Smooth muscle cell (in vitro differentiated cells): ENCODE measurements at regions not wholly inside any gene's neighbourhood (a gene's known extent, or its start where the extent isn't known, plus 50 kb on each side); places are given as distances from the start of the nearest gene placed in this dataset.

Experiments used
- DNase-seq: peaks from one replicate; lab custom pipeline; 2025; ENCODE audit not compliant: unreplicated experiment; lab: John Stamatoyannopoulos, UW
- H2AFZ ChIP-seq: fragments of 200-600 bp; sonication (generic); 2 replicates; pipeline ENCODE4 v1.6.0; 2016; ENCODE audit warnings: antibody characterized with exemption, low read depth, mild to moderate bottlenecking
- H3F3A ChIP-seq: fragments of 200-600 bp; sonication (generic); 2 replicates; pipeline ENCODE4 v1.6.0; 2017; ENCODE audit warnings: antibody characterized with exemption, low read depth
- H3K27ac ChIP-seq: fragments of 200-600 bp; sonication (generic); 2 replicates; pipeline ENCODE4 v1.5.1; 2016; ENCODE audit warnings: low read depth, mild to moderate bottlenecking
- H3K27me3 ChIP-seq: fragments of 200-600 bp; sonication (generic); 2 replicates; pipeline ENCODE4 v1.6.1; 2016; ENCODE audit warnings: low read depth, mild to moderate bottlenecking
- H3K36me3 ChIP-seq: fragments of 200-600 bp; sonication (generic); 2 replicates; pipeline ENCODE4 v1.5.1; 2016; ENCODE audit warnings: low read depth
- H3K4me1 ChIP-seq: fragments of 200-600 bp; sonication (generic); 2 replicates; pipeline ENCODE4 v1.5.1; 2016; ENCODE audit warnings: low read depth
- H3K4me2 ChIP-seq: fragments of 200-600 bp; sonication (generic); 2 replicates; pipeline ENCODE4 v1.6.0; 2016; ENCODE audit warnings: mild to moderate bottlenecking
- H3K4me3 ChIP-seq: fragments of 200-600 bp; sonication (generic); 2 replicates; pipeline ENCODE4 v1.5.1; 2016; ENCODE audit warnings: mild to moderate bottlenecking
- H3K79me2 ChIP-seq: fragments of 200-600 bp; sonication (generic); 2 replicates; pipeline ENCODE4 v1.6.0; 2016; ENCODE audit warnings: low read depth, mild to moderate bottlenecking
- H3K9ac ChIP-seq: fragments of 200-600 bp; sonication (generic); 2 replicates; pipeline ENCODE4 v1.6.0; 2016; ENCODE audit warnings: low read depth
- H3K9me3 ChIP-seq: fragments of 200-600 bp; sonication (generic); replicated peaks from 2 replicates; pipeline ENCODE4 v1.5.1; 2016; ENCODE audit warnings: low read depth
- H4K20me1 ChIP-seq: fragments of 200-600 bp; sonication (generic); 2 replicates; pipeline ENCODE4 v1.6.0; 2016; ENCODE audit warnings: low read depth
- WGBS: methylation state at CpG from one replicate; pipeline ENCODE4 v1.1.7; 2016; ENCODE audit warnings: low lambda C conversion rate; 5-methylcytosine and 5-hydroxymethylcytosine counted together
- TF ChIP-seq, protein P1 (sequence below): fragments of 200-600 bp; sonication (generic); IDR thresholded peaks from 2 replicates; pipeline ENCODE4 v1.5.1; 2017; ENCODE audit warnings: borderline replicate concordance, mild to moderate bottlenecking, antibody characterized with exemption; ENCODE audit not compliant: insufficient read depth, poor library complexity, severe bottlenecking

DNA sequence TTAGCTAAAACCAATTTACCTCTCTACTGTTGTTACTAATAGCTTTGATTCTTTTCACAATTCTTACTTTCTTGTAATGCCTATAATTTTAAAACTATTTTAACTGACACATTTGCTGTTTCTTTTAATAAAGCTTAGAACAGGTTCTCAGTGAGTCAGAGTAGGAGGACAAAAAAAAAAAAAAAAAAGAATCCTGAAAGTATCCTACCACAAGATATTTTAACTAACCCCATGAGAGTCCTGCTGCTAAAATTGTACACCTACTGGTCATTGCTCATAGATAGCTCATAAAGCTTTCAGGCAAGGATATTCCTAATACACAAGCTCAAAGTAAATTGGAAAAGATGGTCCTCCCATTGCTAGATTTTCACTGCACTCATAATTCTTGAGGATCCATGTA lies 301.0 kb downstream of the CENPW start:
- Histone ChIP-seq H3K79me2 (no peaks in the 10 kb centered on the region), H3K36me3 (no peaks in the 10 kb centered on the region), H3K4me1 (peaks cover 5% of the 10 kb centered on the region), H3K9me3 (no peaks in the 10 kb centered on the region), H3K27me3 (no peaks in the 10 kb centered on the region), H3K4me3 (no peak overlapping the region), H4K20me1 (no peaks in the 10 kb centered on the region), H3K4me2 (no peak overlapping the region), H3K27ac (no peak overlapping the region), H3K9ac (no peak overlapping the region), H2AFZ (no peak overlapping the region), H3F3A (no peaks in the 10 kb centered on the region)
- TF ChIP-seq, protein P1, sequence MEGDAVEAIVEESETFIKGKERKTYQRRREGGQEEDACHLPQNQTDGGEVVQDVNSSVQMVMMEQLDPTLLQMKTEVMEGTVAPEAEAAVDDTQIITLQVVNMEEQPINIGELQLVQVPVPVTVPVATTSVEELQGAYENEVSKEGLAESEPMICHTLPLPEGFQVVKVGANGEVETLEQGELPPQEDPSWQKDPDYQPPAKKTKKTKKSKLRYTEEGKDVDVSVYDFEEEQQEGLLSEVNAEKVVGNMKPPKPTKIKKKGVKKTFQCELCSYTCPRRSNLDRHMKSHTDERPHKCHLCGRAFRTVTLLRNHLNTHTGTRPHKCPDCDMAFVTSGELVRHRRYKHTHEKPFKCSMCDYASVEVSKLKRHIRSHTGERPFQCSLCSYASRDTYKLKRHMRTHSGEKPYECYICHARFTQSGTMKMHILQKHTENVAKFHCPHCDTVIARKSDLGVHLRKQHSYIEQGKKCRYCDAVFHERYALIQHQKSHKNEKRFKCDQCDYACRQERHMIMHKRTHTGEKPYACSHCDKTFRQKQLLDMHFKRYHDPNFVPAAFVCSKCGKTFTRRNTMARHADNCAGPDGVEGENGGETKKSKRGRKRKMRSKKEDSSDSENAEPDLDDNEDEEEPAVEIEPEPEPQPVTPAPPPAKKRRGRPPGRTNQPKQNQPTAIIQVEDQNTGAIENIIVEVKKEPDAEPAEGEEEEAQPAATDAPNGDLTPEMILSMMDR: no peak
- no peak for DNase-seq

DNA sequence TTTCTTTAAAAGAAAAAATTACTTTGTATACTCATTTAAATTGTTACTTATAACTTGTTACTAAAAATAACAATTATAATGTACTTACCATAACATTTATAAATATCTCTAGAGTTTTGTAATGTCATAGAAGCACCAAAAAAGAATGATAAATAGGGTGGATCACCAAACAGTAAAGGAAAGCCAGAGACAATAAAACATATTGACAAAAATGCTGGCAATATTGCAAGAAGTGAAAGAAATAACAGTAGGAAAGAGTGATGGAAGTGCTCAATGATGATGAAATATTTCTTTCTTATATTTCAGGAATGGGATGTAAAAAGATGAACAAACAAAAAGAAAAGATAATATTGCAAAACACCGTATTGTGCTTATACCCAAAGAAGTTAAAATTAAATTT lies 301.7 kb downstream of the CENPW start:
- Histone ChIP-seq H3K9ac (no peak overlapping the region), H3K4me1 (peaks cover 6% of the 10 kb centered on the region), H3K4me2 (no peak overlapping the region), H2AFZ (no peak overlapping the region), H3K4me3 (no peak overlapping the region), H3F3A (no peaks in the 10 kb centered on the region), H4K20me1 (no peaks in the 10 kb centered on the region), H3K27me3 (no peaks in the 10 kb centered on the region), H3K79me2 (no peaks in the 10 kb centered on the region), H3K9me3 (no peaks in the 10 kb centered on the region), H3K36me3 (no peaks in the 10 kb centered on the region), H3K27ac (no peak overlapping the region)
- TF ChIP-seq, protein P1: no peak
- WGBS: 93% methylated on average over 1 of the region's 1 CpG
- DNase-seq: no peak

DNA sequence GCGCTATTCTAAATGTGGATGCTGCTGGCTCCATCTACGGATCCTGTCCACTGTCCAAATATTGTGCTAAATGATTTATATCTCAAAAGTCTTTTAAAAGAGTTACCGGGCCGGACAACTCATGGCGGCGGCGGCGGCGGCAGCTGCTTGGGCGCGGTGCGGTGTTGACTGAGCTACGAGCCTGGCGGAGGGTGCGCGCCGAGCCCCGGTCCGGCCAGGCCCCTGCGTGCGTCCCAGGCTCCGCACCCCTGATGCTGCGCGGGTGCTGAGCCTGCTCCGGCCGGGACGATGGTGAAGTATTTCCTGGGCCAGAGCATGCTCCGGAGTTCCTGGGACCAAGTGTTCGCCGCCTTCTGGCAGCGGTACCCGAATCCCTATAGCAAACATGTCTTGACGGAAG lies 303.4 kb downstream of the CENPW start:
- WGBS: 96% methylated on average over 29 of the region's 33 CpGs
- no peak overlapping the region for H3K4me3 ChIP-seq
- no peak for DNase-seq

DNA sequence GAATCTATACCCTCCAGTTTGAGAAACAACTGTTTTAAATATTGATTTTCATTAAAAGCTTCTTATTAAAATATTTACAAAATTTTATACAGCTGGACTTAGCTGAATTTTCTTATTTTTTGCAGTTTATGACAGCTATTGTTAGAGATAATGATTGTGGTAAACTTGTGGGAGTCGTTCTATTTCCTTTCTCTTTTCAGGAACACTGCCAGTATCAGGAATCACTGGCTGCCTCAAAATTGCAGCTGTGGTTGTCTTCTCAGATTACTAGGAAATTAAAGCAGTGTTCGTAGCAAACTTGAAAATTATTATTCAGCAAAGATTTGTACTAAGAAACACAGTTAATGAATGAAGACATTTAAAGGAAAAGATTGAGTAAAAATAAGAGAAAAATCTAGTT lies 311.0 kb downstream of the CENPW start:
- H3K27ac ChIP-seq: no peak overlapping the region
- TF ChIP-seq, protein P1: no peak
- no peaks in the 10 kb centered on the region for H3K9me3 ChIP-seq
- H3K4me1 ChIP-seq: peaks cover 9% of the 10 kb centered on the region
- no peaks in the 10 kb centered on the region for H3F3A ChIP-seq
- H3K4me2 ChIP-seq: peak overlapping the region; percentile 67
- H3K4me3 ChIP-seq: no peak overlapping the region
- no peak overlapping the region for H3K9ac ChIP-seq
- H3K27me3 ChIP-seq: no peaks in the 10 kb centered on the region
- no peaks in the 10 kb centered on the region for H3K79me2 ChIP-seq
- no peak for DNase-seq
- 26% methylated on average over 2 of the region's 2 CpGs for WGBS
- peak overlapping the region; percentile 85 for H2AFZ ChIP-seq
- H4K20me1 ChIP-seq: no peaks in the 10 kb centered on the region
- H3K36me3 ChIP-seq: no peaks in the 10 kb centered on the region

More for the DNA sequence above, 303.4 kb downstream of the CENPW start:
- Histone ChIP-seq H3K9ac (no peak overlapping the region), H3K27me3 (no peaks in the 10 kb centered on the region), H2AFZ (no peak overlapping the region), H4K20me1 (no peaks in the 10 kb centered on the region), H3K9me3 (no peaks in the 10 kb centered on the region), H3K4me2 (no peak overlapping the region), H3K36me3 (no peaks in the 10 kb centered on the region), H3K79me2 (no peaks in the 10 kb centered on the region), H3K27ac (no peak overlapping the region), H3K4me1 (peaks cover 6% of the 10 kb centered on the region), H3F3A (no peaks in the 10 kb centered on the region)
- TF ChIP-seq, protein P1: no peak
